Endometrium (tissue), 2 donors: ENCODE measurements at regions not wholly inside any gene's neighbourhood (a gene's known extent, or its start where the extent isn't known, plus 50 kb on each side); places are given as distances from the start of the nearest gene placed in this dataset.

ENCODE experiments used
- FAIRE-seq: peaks from 2 replicates; lab custom pipeline; 2012; peaks lifted over from hg19 to GRCh38; lab: Jason Lieb, UNC
- donor health status: control.
- donor health status: control.

DNA sequence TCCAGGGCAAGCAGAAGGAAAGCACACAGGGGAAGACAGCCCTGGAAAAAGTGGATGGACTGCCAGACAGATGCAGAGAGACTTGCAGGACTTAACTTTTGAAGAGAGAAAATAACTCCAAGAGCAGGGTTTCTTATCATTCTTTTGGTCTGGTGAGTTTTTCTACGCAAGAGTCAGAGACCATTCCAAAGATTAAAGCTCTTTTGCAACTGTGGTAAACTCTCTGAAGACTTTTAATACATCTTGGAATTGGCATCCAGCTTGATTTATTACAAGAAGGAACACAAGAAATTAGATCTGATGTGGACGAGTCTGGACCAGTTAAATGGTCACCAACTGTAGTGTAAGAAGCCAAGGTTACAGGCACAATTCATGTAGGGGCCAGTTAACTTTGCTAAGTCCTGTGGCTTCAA lies 153.4 kb downstream of the SIPA1L2 start:
- no peak for FAIRE-seq

DNA sequence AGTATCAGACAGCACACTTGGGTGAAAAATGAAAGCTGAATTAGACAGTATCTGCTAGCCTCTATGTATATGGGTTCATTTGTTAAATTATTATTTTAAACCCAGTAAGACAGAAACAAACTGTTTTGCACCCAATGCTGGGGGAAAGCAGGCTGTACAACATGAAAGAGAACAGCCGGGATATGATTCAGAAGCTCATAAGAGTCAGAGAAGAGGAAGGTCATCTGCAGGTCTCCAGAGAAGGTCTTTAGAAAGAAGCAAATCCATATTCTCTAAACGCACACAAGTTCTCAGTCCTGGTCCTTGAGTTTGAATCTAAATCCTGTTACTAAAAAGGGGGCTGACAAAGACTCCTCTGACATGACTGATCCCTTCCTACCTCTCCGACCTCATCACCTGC lies 155.1 kb downstream of the SIPA1L2 start:
- FAIRE-seq, result no peak

DNA sequence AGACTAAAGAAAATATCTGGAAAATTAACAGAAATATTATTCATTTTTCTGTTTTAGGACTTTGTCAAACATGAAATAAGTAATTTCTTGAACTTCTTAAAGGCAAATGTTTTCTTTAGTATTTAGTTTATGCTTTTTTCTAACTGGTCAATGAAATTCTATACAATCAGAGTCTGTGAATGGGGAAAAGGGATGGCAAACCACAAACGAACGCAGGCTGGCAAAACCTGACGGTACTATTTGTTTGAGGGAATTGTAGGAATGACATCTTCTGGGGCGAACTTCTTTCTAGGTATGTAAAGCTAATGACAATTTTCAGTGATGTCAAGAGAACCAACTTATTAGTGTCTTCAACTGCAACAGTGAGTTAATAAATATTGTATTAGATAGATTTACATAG lies 156.0 kb downstream of the SIPA1L2 start:
- no peak for FAIRE-seq

DNA sequence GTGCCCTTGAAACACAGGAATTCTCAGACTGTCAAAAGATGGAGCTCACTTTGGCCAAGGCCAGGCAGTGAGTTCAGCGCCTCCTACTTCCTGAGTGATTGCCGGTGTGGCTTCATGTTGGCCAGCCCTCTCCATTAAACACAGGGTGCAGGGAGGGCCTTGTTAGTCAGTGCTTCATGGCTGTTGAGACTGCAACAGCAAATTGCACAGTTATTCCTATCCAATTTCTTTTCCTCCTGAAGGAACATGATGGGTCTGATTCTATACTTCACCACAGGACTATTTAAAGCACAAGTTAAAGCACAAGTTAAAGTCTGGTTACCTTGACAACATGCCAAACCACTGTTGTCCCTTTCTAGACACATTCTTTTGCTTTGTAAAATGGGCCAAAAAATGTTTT lies 156.6 kb downstream of the SIPA1L2 start:
- FAIRE-seq, result no peak

DNA sequence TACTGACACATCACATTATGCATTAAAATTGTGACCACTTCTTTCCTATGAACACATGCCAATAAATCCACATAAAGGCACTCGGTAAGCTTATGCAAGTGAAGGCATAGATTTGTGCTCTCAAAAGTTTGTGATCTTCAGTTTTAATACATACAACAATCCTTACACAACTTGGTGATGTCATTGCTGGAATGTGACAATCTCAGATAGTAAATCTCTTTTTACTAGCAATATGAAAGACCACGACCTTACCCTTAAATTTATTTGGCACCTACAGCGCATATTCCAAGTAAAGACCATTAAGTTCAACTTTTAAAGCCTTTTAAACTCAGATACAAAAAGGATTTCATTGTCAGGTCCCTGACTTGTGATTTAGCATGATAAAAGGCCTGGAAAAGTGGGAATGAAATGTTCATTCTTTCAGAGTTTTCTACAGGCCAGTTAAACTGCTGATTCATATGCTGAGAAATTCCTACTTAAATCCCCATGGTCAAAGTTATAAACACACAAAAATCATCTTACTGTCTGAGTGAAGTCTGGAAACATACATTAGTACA lies 157.4 kb downstream of the SIPA1L2 start:
- no peak for FAIRE-seq

DNA sequence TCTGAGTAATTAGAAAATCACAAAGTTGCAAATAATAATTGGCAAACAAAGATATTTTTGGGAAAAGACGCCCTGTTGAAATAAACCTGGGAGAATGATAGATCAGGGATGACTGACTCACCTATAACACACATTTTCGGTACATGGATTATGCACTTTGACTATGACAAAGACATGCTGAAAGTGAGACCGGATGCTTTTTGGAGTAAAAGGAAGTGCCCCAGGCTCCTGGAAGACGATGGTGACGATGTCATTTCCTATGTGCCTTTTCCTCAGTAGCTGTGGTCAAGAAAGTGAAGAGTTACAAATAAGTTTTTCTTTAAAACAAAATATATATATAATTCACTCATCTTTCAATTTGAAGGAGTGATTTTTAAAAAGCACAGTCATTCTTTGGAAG lies 158.7 kb downstream of the SIPA1L2 start:
- FAIRE-seq, result no peak

DNA sequence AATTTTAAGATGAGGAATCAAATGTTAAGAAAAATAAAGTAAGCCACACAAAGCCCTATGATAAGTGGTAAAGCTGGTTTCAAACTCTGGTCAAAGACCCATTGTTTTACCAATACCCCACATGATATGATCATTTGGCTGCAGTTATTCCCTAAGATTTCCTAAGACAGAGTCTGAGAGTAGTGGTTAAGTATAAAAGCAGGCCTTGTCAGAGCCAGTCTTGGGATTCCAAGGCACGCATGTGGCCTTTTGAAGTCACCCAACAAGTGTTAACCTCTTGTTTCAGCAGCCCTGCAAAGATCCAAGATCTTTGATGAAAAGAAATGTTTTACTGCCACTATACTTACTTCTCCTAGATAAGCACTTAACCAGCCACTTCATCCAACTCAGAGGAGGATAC lies 159.2 kb downstream of the SIPA1L2 start:
- FAIRE-seq, result no peak

DNA sequence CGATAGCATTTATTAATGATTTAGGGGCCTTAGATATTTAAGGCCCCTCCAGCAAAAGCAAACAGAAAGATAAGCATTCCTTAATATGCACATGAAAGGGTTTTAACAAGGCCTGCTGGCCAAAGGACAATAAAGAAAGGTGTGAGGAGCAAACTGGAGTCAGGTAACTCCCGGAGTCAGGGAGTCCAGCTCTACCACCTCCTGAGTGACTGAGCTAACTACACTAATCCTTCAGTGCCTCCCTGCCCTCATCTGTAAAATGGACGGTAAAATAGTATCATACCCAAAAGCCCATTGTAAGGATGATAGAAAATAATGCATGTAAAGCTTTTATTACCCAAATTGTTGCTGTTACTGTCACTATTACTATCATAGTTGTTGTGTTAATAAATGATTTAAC lies 161.7 kb downstream of the SIPA1L2 start:
- no peak for FAIRE-seq

DNA sequence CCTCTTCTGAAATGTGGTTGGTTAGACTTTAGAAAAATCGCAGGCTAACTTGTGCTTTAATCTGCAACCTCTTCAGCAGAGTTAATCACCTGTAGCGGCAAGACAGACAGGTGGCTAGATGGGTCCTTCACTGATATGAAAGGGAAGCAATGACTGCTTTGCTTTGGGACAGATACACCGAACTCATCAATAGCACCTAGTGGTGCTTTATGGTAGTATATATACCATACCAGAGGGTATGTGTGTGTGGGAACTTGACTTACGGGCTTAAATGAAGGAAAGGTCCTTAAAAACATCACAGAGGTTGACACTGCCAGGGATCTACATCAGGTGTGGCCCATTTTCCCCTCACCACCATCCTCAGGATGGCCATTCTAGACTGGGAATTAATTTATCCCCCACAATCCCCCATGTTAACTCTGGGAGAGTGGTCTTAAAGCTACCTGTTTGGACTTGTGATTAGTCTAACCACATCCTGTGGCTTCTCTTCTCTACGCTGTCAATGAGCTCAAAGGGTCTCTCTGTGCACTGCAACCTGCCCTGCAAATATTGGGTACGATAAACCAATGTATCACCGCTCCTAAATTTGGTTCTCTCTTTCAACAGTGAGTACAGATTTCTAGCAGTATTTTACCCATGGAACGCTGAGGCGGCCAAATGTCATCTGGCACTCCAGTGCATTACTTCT lies 162.7 kb downstream of the SIPA1L2 start:
- no peak for FAIRE-seq

DNA sequence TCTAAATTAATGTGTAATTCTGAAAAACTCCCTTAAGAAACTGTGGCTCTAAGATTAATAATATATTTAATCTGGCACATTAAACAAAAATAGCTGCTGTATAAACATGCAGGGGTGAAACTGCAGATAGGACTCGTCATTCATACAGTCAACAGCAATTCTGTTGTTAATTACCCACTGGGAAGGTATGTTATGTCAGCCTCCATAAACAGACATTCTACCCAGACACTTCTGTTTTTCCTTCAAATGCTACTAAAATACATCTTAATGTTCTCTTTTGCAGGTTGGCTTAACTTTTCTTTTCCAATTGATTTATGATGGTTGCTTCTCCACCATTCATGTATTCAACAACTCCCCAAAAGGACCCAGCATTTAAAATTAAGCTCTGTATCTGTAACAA lies 165.6 kb downstream of the SIPA1L2 start:
- no peak for FAIRE-seq

DNA sequence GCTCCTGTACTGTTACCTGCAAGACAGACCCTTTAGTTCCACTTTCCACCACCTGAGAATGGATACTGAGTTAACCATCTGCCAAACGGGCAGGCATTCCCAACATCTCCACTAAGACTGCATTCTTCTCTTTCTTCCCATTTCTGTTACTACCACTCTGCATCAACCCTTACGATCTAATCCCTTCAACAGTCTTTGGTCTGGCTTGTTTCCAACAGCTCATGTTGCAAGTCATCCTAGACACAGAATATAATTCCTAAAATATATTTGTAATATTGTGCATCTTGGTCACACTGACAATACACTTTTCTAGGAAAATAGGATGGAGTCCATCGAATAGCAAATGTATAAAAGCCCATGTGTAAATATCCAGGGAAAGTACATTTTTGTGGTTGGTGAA lies 166.7 kb downstream of the SIPA1L2 start:
- FAIRE-seq, result no peak

DNA sequence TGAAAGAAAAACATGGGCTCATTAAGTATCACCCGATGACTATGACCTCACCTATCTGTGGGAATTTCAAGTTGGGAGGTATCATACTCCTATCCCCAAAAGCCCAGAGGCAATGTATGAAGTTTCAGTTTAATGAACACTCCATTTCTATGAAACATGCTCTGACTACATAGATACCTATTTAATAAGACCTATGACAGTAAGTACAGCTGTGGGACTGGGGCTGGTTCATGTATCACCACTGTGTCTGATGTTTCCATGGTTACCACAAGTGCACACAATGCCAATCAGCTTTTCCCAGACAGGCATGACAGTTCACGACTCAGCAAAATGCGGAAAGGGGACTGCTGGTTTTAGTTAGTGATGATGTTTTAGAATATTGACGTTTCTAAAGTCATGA lies 167.7 kb downstream of the SIPA1L2 start:
- FAIRE-seq, result no peak

DNA sequence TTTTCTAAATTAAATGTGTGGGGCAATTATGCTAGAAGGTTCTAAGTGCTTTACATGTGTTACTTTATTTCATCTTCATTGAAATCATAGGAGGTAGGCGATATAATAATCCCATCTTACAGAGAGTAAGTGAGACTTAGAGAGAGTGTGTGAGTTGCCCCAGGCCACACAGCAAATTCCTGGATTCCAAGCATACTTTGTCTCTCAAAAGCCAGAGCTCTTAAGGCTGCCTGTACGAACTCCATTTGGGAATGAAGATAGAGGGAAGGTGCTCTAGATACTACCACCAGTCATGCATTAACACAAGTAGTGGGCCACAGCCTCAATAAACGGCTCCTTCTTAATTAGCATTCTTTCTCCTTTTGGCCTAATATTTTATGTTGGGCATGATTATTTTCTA lies 170.1 kb downstream of the SIPA1L2 start:
- no peak for FAIRE-seq

DNA sequence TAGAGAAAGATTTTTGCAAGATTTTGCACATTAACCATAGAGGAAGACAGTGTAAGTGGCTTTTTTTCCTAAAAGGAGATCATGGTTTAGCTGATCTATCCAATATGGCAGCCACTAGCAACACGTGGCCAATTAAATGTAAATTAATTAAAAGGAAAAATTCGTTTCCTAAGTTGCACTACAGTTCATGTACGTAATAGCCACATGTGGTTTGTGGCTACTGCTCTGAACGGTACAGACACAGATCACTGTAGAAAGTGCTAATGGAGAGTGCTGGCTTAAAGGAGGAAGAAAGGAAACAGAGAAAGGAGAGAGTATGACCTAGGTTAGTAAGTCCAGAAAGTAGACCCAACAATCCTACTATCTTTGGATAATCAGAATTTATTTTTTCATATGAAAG lies 170.8 kb downstream of the SIPA1L2 start:
- no peak for FAIRE-seq

DNA sequence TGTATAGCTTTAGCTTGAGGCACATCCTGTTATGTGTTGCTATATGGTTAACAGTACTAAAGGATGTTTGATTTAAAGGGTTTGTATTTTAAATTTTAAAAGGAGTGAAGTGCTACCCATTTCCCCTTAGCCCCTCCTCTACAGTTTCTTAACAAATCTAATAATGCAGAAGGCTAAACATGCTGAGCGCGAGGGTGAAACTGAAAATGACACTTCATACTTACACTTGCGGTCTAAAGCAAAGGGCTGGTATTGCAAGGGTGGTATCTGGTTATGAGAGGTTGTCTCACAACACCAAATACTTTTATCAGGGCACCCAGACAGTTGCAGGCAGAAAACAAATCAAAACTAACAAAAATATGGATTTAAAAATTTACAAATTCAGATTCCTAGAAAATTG lies 172.3 kb downstream of the SIPA1L2 start:
- FAIRE-seq, result no peak

DNA sequence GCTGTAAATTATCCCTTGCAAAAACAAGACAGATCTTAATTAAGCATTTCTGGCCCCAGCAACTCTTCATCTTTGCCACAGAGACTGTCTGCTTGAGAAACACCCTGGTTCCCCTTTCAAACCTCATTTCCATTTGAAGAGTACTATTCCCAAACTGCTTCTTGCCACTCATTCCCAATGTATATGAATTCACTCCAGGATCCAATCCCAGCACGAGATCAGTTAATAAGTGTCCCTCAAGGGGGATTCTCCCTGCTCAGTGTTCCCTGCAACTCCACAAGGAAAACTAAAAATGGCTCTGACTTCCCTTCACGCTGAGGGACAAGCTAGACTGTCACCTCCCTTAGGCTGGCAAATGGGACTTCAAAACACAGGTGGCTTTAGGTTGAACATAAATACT lies 173.2 kb downstream of the SIPA1L2 start:
- FAIRE-seq, result no peak

DNA sequence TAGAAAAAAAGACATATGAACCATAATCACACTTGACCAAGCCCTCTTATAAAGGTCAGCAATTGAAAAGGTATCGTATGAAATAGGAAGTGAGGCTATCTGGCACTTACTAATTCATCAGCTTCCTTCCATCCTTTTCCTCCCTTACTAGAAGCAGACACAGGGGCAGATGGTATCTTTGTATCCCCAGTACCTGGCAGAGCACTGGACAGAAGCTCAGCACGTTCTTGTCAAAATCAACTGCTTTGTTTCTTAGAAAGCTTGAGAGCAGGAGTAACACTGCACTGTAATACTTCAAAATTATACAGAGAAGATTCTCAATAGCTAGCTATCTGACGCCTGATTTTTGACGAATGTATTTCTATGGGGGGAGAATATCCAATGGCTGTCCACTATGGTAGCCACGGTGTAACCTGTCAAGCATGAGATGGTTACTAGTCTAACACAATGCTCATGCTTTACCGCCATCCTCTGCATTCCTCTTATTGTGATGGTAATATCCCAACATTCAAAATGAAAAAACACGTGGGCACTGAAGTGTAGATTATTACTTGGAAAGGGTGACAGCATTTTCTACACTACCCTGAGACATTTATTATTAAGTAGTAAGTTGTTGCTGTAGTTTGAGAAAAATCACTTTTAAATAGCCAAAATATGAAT lies 175.6 kb downstream of the SIPA1L2 start:
- FAIRE-seq, result no peak

DNA sequence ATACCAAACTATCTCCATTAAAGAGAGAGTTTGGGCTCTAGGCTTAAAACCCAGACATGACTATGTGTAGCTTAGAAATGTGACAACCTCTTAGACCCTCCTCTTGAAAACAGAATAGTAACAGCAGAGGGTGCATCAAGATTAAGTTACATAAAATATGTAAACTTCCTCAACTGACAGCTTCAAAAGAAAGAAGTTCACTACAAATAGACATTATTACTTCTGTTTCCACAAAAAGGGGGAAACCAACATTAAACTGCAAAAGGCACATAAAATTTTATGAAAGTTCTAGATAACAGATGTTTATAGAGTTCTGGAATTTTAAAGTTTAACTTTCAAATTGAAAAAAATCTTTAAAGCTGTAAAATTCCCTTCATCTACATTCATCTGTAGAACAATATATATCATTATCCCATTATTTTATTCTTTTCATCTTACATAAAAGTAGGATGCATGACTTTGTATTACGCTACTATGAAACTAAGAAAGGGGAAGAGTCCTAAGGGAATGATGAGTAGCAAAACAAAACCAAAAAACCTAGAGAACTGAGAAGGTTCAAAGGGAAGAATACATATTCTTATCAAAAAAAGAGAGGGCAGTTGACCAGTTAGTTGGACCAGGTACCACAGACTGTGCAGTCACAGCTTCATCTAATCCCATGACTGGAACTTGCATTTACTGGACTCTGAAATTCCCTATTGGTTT lies 177.0 kb downstream of the SIPA1L2 start:
- peak; percentile 39 for FAIRE-seq

DNA sequence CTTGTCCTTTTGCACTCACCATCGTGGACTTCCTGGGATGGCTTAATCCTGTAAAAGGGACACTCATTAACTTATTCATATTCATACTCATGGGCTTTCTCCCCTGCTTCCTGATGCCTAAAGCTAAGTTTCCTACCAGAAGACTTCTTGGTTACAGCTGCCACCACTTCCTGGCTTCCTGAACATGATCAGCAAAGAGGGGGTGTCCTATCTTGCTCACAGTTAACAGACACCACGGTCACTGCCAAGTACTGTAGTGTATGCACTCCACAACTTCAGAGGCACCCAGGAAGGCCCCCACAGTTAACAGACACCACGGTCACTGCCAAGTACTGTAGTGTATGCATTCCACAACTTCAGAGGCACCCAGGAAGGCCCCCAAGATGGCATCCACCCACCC lies 177.8 kb downstream of the SIPA1L2 start:
- FAIRE-seq, result no peak

DNA sequence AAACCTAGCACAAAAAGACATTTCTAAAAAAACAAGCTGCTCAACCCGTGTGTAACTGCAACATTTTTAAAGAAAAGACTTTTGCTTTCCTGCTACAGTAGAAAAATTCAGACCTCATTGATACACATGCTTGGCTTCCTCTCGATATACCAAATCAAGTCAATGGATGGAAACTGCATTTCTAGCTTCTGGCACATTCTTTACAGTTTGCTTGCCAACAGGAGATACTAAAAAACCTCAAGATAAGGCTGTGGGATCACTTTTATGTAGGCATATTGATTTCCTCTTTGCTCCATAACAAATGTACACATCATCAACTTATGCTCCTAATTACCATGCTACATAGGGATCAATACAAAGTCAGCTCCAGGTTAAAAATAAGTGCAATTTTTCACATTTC lies 178.4 kb downstream of the SIPA1L2 start:
- FAIRE-seq, result no peak

DNA sequence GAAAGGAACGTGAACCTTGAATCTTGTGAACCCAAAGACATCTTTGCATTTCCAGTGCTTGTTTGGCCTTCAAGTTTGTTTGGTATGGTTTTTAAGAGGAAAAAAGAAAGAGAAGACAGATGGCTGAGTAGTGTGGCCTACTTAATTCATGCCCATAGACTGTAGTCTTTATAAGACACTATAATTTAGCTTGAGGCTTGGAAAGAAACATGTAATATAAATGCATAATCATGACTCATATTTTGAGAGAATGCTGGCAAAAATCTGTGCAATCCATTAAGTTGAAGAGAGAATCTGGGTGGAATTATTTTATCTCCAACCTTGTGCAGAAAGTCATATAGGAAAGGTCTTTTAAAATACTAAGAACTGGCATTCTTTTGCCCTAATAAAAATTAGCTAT lies 179.3 kb downstream of the SIPA1L2 start:
- no peak for FAIRE-seq

DNA sequence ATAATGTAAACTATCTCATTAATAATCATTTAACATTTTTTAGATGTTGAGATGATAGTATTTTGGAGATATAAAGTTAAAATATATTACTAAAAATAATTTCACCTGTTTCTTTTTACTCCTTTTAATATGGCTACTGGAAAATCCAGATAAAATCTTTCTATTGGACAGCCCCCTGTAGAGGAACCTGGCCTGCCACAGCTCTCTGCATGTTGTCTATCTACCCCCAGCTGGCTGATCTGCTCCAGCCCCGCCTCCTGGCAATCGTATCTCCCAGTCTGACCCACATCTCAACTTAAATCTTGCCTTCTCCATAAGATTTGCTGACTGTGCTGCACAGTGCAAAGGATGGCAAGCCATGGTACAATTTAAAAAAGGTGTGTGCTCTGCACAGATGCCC lies 182.8 kb downstream of the SIPA1L2 start:
- FAIRE-seq, result no peak

DNA sequence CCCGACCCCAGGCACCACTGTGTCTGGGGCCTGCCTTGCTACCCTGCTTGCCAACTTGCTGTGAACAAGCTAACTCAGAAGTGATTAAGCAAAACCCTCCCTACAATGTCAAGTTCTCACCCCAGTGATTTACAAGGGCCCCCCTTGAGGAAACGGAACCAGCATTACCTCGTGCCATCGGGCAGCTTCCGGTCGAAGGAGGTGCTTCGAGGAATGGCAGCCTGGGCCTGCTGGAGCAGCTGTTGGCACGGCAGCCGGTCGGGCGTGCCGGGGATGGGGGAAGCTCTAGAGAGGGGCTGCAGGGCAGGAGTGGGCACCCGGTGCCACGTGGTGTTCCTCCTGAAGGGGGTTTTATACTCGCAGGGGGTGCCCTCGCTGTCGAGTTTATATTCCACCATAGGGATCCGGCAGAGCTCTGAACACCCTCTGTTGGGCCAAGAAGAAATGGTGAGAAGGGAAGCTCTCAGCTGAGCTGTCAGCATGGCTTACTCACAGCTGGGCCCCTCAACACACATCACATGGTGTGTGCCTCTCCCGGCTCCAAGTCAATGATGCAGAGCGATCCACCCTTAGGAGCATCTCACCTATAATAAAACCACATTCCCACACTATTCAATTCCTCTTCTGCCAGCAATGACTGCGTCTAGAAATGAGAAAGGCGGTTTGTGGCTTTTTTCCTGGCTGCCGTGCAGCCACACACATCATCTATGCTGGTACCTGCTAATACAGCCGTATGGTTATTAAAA lies 184.4 kb downstream of the SIPA1L2 start:
- FAIRE-seq, result no peak
